ENCODE measurements at regions not wholly inside any gene's neighbourhood (a gene's known extent, or its start where the extent isn't known, plus 50 kb on each side); places are given as distances from the start of the nearest gene placed in this dataset.
A peak's percentile ranks its signal among the peaks of the same experiment; 100 is the strongest.
"Not testable (repeated sequence)": the region's sequence is repeated elsewhere in the genome, so short reads cannot be mapped to it uniquely, and the experiment has no call there.

GRCh38 chr20:11697055-11697454, 220.6 kb upstream of the BTBD3 start:
- intact Hi-C loops (cut with DNase I): no loop called here
- DNase-seq (no peak), ATAC-seq (no peak)

- intact Hi-C loops (cut with DNase I): no loop called here
- DNase-seq (no peak), ATAC-seq (no peak)
Measured at GRCh38 chr20:11697646-11698045, 220.0 kb upstream of the BTBD3 start.

GRCh38 chr20:11698124-11698523, 219.6 kb upstream of the BTBD3 start:
- DNase-seq: no peak
- no peak for ATAC-seq
- intact Hi-C loops (cut with DNase I): no loop called here

- intact Hi-C loops (cut with DNase I): no loop called here
- ATAC-seq (no peak), DNase-seq (no peak)
Measured at GRCh38 chr20:11700831-11701230, 216.9 kb upstream of the BTBD3 start.

GRCh38 chr20:11702721-11703518, 214.8 kb upstream of the BTBD3 start:
- DNase-seq: no peak
- intact Hi-C loops (cut with DNase I): no loop called here
- no peak for ATAC-seq

GRCh38 chr20:11705512-11705911, 212.2 kb upstream of the BTBD3 start:
- no peak for ATAC-seq
- DNase-seq: no peak
- intact Hi-C loops (cut with DNase I): no loop called here

GRCh38 chr20:11708223-11708622, 209.5 kb upstream of the BTBD3 start:
- ATAC-seq; DNase-seq; intact Hi-C loops (cut with DNase I): not testable (repeated sequence)

GRCh38 chr20:11711214-11711613, 206.5 kb upstream of the BTBD3 start:
- DNase-seq (no peak), ATAC-seq (no peak)
- intact Hi-C loops (cut with DNase I): no loop called here

GRCh38 chr20:11712639-11713160, 205.0 kb upstream of the BTBD3 start:
- DNase-seq: no peak
- no peak for ATAC-seq
- intact Hi-C loops (cut with DNase I): no loop called here

GRCh38 chr20:11714886-11715285, 202.8 kb upstream of the BTBD3 start:
- DNase-seq (no peak), ATAC-seq (no peak)
- intact Hi-C loops (cut with DNase I): no loop called here

GRCh38 chr20:11716239-11716944, 201.3 kb upstream of the BTBD3 start:
- no peak for DNase-seq
- intact Hi-C loops (cut with DNase I): no loop called here
- ATAC-seq: peak in 1 of 2 donors; percentile 27

- no peak for ATAC-seq
- DNase-seq: no peak
- intact Hi-C loops (cut with DNase I): no loop called here
Measured at GRCh38 chr20:11716945-11717248, 200.8 kb upstream of the BTBD3 start.

GRCh38 chr20:11717562-11717961, 200.1 kb upstream of the BTBD3 start:
- intact Hi-C loops (cut with DNase I): no loop called here
- ATAC-seq (no peak), DNase-seq (no peak)

GRCh38 chr20:11718474-11719094, 199.1 kb upstream of the BTBD3 start:
- intact Hi-C loops (cut with DNase I): no loop called here
- ATAC-seq (no peak), DNase-seq (no peak)

- ATAC-seq (no peak), DNase-seq (no peak)
- intact Hi-C loops (cut with DNase I): no loop called here
Measured at GRCh38 chr20:11719153-11719552, 198.5 kb upstream of the BTBD3 start.

GRCh38 chr20:11721411-11721810, 196.3 kb upstream of the BTBD3 start:
- intact Hi-C loops (cut with DNase I): no loop called here
- ATAC-seq: no peak
- no peak for DNase-seq

- ATAC-seq (no peak), DNase-seq (no peak)
- intact Hi-C loops (cut with DNase I): no loop called here
Measured at GRCh38 chr20:11724097-11724496, 193.6 kb upstream of the BTBD3 start.

- ATAC-seq (no peak), DNase-seq (no peak)
- intact Hi-C loops (cut with DNase I): no loop called here
Measured at GRCh38 chr20:11726026-11726425, 191.7 kb upstream of the BTBD3 start.

- DNase-seq: no peak
- intact Hi-C loops (cut with DNase I): no loop called here
Measured at GRCh38 chr20:11727708-11728107, 190.0 kb upstream of the BTBD3 start.

GRCh38 chr20:11728937-11729336, 188.8 kb upstream of the BTBD3 start:
- intact Hi-C loops (cut with DNase I): no loop called here
- ATAC-seq (no peak), DNase-seq (no peak)

More at GRCh38 chr20:11727708-11728107, 190.0 kb upstream of the BTBD3 start:
- no peak for ATAC-seq

Data from left cardiac atrium (tissue), 4 donors.